Osteoblast (primary cell): ENCODE measurements at regions not wholly inside any gene's neighbourhood (a gene's known extent, or its start where the extent isn't known, plus 50 kb on each side); places are given as distances from the start of the nearest gene placed in this dataset.

Source experiments
- DNase-seq: peaks from one replicate; pipeline ENCODE4 v3.0.0; 2011; ENCODE audit warnings: low spot score, mixed read lengths; ENCODE audit not compliant: insufficient read length; ENCODE audit errors: missing footprints
- H2AFZ ChIP-seq: 2 replicates; pipeline ENCODE4 v1.6.0; 2011; ENCODE audit warnings: mild to moderate bottlenecking, low read length
- H3K27ac ChIP-seq: 2 replicates; pipeline ENCODE4 v1.5.1; 2011; ENCODE audit warnings: mild to moderate bottlenecking, low read depth, low read length, moderate library complexity
- H3K27me3 ChIP-seq: 2 replicates; pipeline ENCODE4 v1.6.0; 2012; ENCODE audit warnings: mild to moderate bottlenecking, control low read depth, inconsistent platforms, low read length, moderate library complexity; ENCODE audit not compliant: insufficient read depth
- H3K36me3 ChIP-seq: 2 replicates; pipeline ENCODE4 v1.5.1; 2011; ENCODE audit warnings: mild to moderate bottlenecking, low read length, control low read depth, moderate library complexity; ENCODE audit not compliant: insufficient read depth
- H3K4me1 ChIP-seq: 2 replicates; pipeline ENCODE4 v1.5.1; 2011; ENCODE audit warnings: mild to moderate bottlenecking, low read length, control low read depth, moderate library complexity; ENCODE audit not compliant: insufficient read depth
- H3K4me2 ChIP-seq: 2 replicates; pipeline ENCODE4 v1.6.0; 2011; ENCODE audit warnings: mild to moderate bottlenecking, low read length; ENCODE audit not compliant: insufficient read depth
- H3K4me3 ChIP-seq: fragments of 200-600 bp; sonication (generic); 3 replicates; pipeline ENCODE4 v1.5.1; 2012; ENCODE audit warnings: mild to moderate bottlenecking, low read length, inconsistent platforms; ENCODE audit not compliant: insufficient read depth
- H3K79me2 ChIP-seq: 2 replicates; pipeline ENCODE4 v1.6.0; 2012; ENCODE audit warnings: mild to moderate bottlenecking, low read length, control low read depth, inconsistent platforms; ENCODE audit not compliant: insufficient read depth
- H3K9me3 ChIP-seq: 2 replicates; pipeline ENCODE4 v1.5.1; 2011; ENCODE audit warnings: low read depth, low read length, control low read depth
- H4K20me1 ChIP-seq: 2 replicates; pipeline ENCODE4 v1.6.0; 2012; ENCODE audit warnings: mild to moderate bottlenecking, low read length, control low read depth; ENCODE audit not compliant: insufficient read depth
- CTCF ChIP-seq: IDR thresholded peaks from 2 replicates; pipeline ENCODE4 v1.5.1; 2011; ENCODE audit warnings: mild to moderate bottlenecking, low read depth, low read length, moderate library complexity; ENCODE audit errors: extremely low read depth

GRCh38 chr5:106680330-106680729 is 990.4 kb downstream of the EFNA5 start:
- no peak for TF ChIP-seq CTCF

GRCh38 chr5:106677057-106677456 is 993.7 kb downstream of the EFNA5 start:
- Histone ChIP-seq H3K27ac (no peak overlapping the region), H3K4me3 (no peak overlapping the region), H3K4me1 (no peaks in the 10 kb centered on the region), H3K9me3 (no peaks in the 10 kb centered on the region), H3K4me2 (no peak overlapping the region), H3K36me3 (no peaks in the 10 kb centered on the region), H3K79me2 (no peaks in the 10 kb centered on the region), H2AFZ (no peak overlapping the region), H4K20me1 (no peaks in the 10 kb centered on the region), H3K27me3 (no peaks in the 10 kb centered on the region)
- no peak for TF ChIP-seq CTCF
- DNase-seq, result no peak

More at GRCh38 chr5:106680330-106680729, 990.4 kb downstream of the EFNA5 start:
- Histone ChIP-seq H3K27me3 (no peaks in the 10 kb centered on the region), H3K4me3 (peak overlapping the region; percentile 43), H3K27ac (no peak overlapping the region), H3K79me2 (no peaks in the 10 kb centered on the region), H2AFZ (peak overlapping the region; percentile 64), H3K4me1 (no peaks in the 10 kb centered on the region), H3K36me3 (no peaks in the 10 kb centered on the region), H3K9me3 (no peaks in the 10 kb centered on the region), H4K20me1 (no peaks in the 10 kb centered on the region), H3K4me2 (peak overlapping the region; percentile 24)
- DNase-seq, result no peak

GRCh38 chr5:106675687-106676086 is 995.0 kb downstream of the EFNA5 start:
- Histone ChIP-seq H3K9me3 (no peaks in the 10 kb centered on the region), H3K27ac (no peak overlapping the region), H3K4me1 (no peaks in the 10 kb centered on the region), H3K4me3 (no peak overlapping the region), H2AFZ (no peak overlapping the region), H3K4me2 (no peak overlapping the region), H4K20me1 (no peaks in the 10 kb centered on the region), H3K79me2 (no peaks in the 10 kb centered on the region), H3K36me3 (no peaks in the 10 kb centered on the region), H3K27me3 (no peaks in the 10 kb centered on the region)
- TF ChIP-seq CTCF, result no peak
- DNase-seq, result no peak

GRCh38 chr5:106673941-106674340 is 996.8 kb downstream of the EFNA5 start:
- Histone ChIP-seq H3K4me2 (no peak overlapping the region), H3K27me3 (no peaks in the 10 kb centered on the region), H3K27ac (no peak overlapping the region), H2AFZ (no peak overlapping the region), H3K4me1 (no peaks in the 10 kb centered on the region), H4K20me1 (no peaks in the 10 kb centered on the region), H3K36me3 (no peaks in the 10 kb centered on the region), H3K9me3 (no peaks in the 10 kb centered on the region), H3K4me3 (no peak overlapping the region), H3K79me2 (no peaks in the 10 kb centered on the region)
- no peak for DNase-seq
- no peak for TF ChIP-seq CTCF
